GM18520 (cell line): ENCODE measurements at regions not wholly inside any gene's neighbourhood (a gene's known extent, or its start where the extent isn't known, plus 50 kb on each side); places are given as distances from the start of the nearest gene placed in this dataset.

Source experiments
- ATAC-seq: cut with Tn5 transposase; IDR thresholded peaks from one replicate; pipeline ENCODE4 v1.9.1; 2021; ENCODE audit not compliant: unreplicated experiment

DNA sequence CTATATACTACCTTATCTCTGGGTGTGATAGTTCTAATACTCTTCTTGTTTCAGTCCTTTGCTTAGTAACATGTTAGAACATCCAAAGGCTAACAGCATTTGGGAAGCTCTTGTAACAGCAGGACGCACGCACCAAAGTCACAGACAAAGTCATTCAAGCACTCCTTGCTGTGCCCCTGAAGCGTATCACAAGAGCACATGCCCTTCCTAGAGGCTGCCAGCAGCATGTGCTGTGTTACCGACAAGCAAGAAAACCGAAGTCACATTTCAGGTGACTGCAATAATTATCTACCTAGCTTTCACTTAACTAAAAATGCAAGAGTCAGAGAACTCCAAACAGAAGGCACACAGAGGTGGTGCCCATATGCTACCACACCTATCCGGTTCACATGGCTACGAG, 194.1 kb downstream of the KLF12 start:
- ATAC-seq = no peak

GRCh38 chr13:73939603-73940002, 194.6 kb downstream of the KLF12 start:
- no peak for ATAC-seq

DNA sequence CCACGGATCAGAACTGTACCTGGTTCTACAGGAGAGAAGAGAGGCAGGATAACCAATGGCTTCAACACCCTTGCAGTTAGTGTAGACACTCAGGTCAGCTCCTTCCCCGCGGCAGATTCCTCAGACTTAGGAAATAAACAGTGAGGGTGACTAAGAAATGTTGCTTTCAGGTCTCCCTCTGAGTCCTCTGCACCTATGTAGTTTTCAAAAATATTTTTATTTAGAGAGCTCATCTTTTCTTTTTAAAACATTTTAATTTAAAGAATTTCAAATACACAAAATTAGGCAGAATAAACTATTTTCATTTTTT, 195.2 kb downstream of the KLF12 start:
- no peak for ATAC-seq

GRCh38 chr13:73938372-73939070, 195.7 kb downstream of the KLF12 start:
- ATAC-seq = no peak

- ATAC-seq = no peak
These were observed 196.8 kb downstream of the KLF12 start for GRCh38 chr13:73937441-73937840.

- no peak for ATAC-seq
These were observed 198.2 kb downstream of the KLF12 start for GRCh38 chr13:73935991-73936390.

- no peak for ATAC-seq
These were observed 199.4 kb downstream of the KLF12 start for GRCh38 chr13:73934771-73935170.

DNA sequence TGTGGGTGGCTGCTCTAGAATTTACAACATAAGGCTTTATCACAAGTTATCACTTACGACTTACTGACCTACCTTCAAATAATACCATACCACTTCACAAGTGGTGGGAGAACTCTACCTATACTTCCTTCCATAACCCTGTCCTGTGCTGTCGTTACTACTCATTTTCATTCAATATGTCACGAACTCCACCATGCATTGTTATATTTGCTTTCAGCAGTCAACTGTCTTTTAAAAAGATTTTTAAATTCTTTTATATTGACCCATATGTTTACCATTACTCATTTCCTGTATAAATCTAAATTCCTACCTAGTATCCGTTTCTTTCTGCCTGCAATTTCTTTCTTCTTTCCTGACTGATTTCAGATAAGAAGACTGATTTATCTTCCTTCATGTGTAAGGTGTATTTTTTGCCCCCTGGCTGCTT, 200.0 kb downstream of the KLF12 start:
- no peak for ATAC-seq

DNA sequence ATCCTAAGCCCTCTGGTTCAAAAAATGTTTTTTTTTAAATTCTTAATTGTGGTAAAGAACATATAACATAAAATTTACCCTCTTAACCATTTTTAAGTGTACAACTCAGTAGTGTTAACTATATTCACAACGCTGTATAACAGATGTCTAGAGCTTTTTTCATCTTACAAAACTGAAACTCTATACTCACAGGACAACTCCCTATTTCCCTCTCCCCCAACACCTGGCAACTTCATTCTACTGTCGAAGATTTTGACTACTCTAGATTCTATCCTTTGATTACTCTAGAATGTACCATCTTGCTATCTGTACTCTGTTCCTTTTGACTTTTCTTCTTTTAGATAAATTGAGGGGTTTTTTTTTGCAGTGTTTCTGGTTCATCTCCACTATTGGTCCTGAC, 200.4 kb downstream of the KLF12 start:
- no peak for ATAC-seq

GRCh38 chr13:73932091-73932490, 202.1 kb downstream of the KLF12 start:
- ATAC-seq = no peak

- no peak for ATAC-seq
These were observed 204.8 kb downstream of the KLF12 start for GRCh38 chr13:73929287-73929932.

- ATAC-seq = peak; percentile 80
These were observed 209.6 kb downstream of the KLF12 start for GRCh38 chr13:73924607-73925006.

- no peak for ATAC-seq
These were observed 211.5 kb downstream of the KLF12 start for GRCh38 chr13:73922493-73923393.

- ATAC-seq = no peak
These were observed 215.5 kb downstream of the KLF12 start for GRCh38 chr13:73918691-73919090.

GRCh38 chr13:73913751-73914518, 220.3 kb downstream of the KLF12 start:
- ATAC-seq = no peak

DNA sequence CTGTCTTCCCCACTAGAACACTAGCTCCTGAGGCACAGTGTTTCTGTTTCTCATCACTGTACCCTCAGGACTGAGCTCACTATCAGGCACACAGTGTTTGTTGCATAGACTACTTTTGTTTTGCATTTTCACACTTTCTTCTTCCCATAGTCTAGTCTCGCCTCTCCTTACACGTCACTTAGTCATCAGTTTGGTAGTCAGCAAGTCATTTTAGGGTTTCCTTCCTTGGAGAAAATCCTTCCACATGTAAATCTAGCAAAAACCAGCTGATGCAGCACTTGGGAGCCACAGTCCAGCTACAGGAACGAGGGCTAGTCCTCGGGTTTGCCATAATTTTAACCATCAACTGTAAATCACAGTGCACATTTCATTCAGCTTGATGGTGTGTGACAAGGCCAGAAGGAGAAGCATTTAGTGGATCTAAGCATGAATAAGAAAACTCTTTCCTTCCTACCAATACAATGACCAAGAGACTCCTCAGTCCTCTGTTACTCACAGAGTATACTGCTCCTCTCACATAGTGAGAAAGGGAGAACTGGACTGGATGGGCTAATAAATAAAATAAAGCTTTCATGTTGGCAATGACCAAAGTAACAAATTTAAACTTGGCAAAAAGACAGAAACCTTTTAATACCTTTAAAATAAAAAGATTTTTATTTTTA, 221.0 kb downstream of the KLF12 start:
- ATAC-seq = peak; percentile 84

DNA sequence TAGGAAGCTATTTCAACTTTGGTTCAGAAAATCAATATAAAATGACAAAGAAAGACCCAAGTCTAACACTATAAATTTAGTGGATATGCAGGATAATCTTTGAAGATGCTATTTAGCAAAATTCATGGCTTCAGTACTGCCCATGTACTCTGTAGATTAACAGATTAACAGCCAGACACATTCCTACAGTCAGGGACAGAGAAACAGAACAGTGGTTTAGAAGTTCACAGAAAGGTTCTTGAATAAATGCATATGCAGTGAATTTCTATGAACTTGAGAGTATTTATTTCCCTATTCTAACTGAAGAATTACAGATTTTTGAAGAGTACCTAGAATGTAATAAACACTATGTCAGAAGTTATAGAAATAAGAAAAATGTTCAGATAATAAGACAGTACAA, 222.8 kb downstream of the KLF12 start:
- no peak for ATAC-seq

DNA sequence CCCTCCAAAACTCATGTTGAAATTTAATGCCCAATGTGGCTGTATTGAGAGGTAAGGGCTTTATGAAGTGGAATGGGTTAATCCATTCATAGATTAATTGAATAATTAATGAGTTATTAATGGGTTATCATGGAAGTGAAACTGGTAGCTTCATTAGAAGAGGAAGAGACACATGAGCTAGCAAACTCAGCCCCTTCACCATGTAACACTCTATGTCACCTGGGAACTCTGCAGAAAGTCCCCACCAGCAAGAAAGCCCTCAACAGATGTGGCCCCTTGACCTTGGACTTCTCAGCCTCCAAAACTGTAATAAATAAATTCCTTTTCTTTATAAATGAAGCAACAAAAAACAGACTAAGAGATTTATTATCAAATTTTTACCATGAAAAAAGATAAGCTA, 223.5 kb downstream of the KLF12 start:
- ATAC-seq = no peak

- no peak for ATAC-seq
These were observed 225.4 kb downstream of the KLF12 start for GRCh38 chr13:73908809-73909208.

GRCh38 chr13:73904625-73905024, 229.6 kb downstream of the KLF12 start:
- no peak for ATAC-seq

- no peak for ATAC-seq
These were observed 230.6 kb downstream of the KLF12 start for GRCh38 chr13:73903561-73903960.
